Liver (tissue), 8 donors: ENCODE measurements at regions not wholly inside any gene's neighbourhood (a gene's known extent, or its start where the extent isn't known, plus 50 kb on each side); places are given as distances from the start of the nearest gene placed in this dataset.

ENCODE experiments used
- DNase-seq: peaks from one replicate; pipeline ENCODE4 v3.0.0-alpha.2; 2017; ENCODE audit warnings: low spot score
- H3K27ac ChIP-seq, 2 donors: one replicate each; pipeline ENCODE4 v1.7.0; 2013; ENCODE audit warnings: inconsistent platforms in 2 of 2, low read length in 2 of 2, control low read depth in 1 of 2, low read depth in 1 of 2, mild to moderate bottlenecking in 1 of 2
- H3K27me3 ChIP-seq, 4 donors: one replicate each; pipeline versions ENCODE4 v1.6.1 to v1.7.0; 2013; ENCODE audit warnings: low read length in 3 of 4, inconsistent platforms in 1 of 4, mild to moderate bottlenecking in 1 of 4, moderate library complexity in 1 of 4; ENCODE audit not compliant: control insufficient read depth in 4 of 4, insufficient read depth in 4 of 4
- H3K36me3 ChIP-seq, 4 donors: one replicate each; pipeline versions ENCODE4 v1.6.1 to v1.7.0; 2013; ENCODE audit warnings: low read length in 3 of 4, mild to moderate bottlenecking in 3 of 4, low read depth in 1 of 4, moderate library complexity in 1 of 4; ENCODE audit not compliant: control insufficient read depth in 4 of 4, insufficient read depth in 3 of 4
- H3K4me1 ChIP-seq, 4 donors: one replicate each; pipeline versions ENCODE4 v1.6.1 to v1.7.0; 2013; ENCODE audit warnings: low read length in 3 of 4, mild to moderate bottlenecking in 3 of 4, moderate library complexity in 1 of 4; ENCODE audit not compliant: control insufficient read depth in 4 of 4, insufficient read depth in 4 of 4
- H3K4me3 ChIP-seq, 3 donors: one replicate each; pipeline versions ENCODE4 v1.6.1 to v1.7.0; 2013; ENCODE audit warnings: low read length in 3 of 3, control low read depth in 1 of 3, low read depth in 1 of 3, mild to moderate bottlenecking in 1 of 3
- H3K9ac ChIP-seq, 2 donors: one replicate each; pipeline ENCODE4 v1.7.0; 2013; ENCODE audit warnings: low read length in 2 of 2, mild to moderate bottlenecking in 2 of 2, moderate library complexity in 2 of 2, control low read depth in 1 of 2, low read depth in 1 of 2
- H3K9me3 ChIP-seq, 4 donors: one replicate each; pipeline versions ENCODE4 v1.6.1 to v1.7.0; 2013; ENCODE audit warnings: low read length in 3 of 4; ENCODE audit not compliant: control insufficient read depth in 4 of 4
- ATF3 ChIP-seq: IDR thresholded peaks from 2 replicates; pipeline ENCODE4 v1.6.1; 2016; ENCODE audit warnings: antibody characterized with exemption
- FOXA2 ChIP-seq: IDR thresholded peaks from 2 replicates; pipeline ENCODE4 v1.6.1; 2016; ENCODE audit warnings: antibody characterized with exemption
- GABPA ChIP-seq, 2 donors: IDR thresholded peaks in 1 of 2; conservative IDR thresholded peaks in 1 of 2; 2 replicates each; pipeline ENCODE4 v1.6.1; 2016; ENCODE audit warnings: antibody characterized with exemption in 2 of 2, mild to moderate bottlenecking in 1 of 2, moderate library complexity in 1 of 2
- HNF4A ChIP-seq, 2 donors: conservative IDR thresholded peaks; 2 replicates each; pipeline ENCODE4 v1.6.1; 2016; ENCODE audit warnings: antibody characterized with exemption in 2 of 2, mild to moderate bottlenecking in 2 of 2
- HNF4G ChIP-seq: IDR thresholded peaks from 2 replicates; pipeline ENCODE4 v1.6.1; 2016; ENCODE audit warnings: antibody characterized with exemption
- JUND ChIP-seq, 2 donors: IDR thresholded peaks; 2 replicates each; pipeline ENCODE4 v1.6.1; 2016; ENCODE audit warnings: antibody characterized with exemption in 2 of 2
- MAX ChIP-seq: IDR thresholded peaks from 2 replicates; pipeline ENCODE4 v1.6.1; 2016; ENCODE audit warnings: antibody characterized with exemption
- NR2F2 ChIP-seq: IDR thresholded peaks from 2 replicates; pipeline ENCODE4 v1.6.1; 2016; ENCODE audit warnings: antibody characterized with exemption
- RAD21 ChIP-seq, 2 donors: IDR thresholded peaks; 2 replicates each; pipeline ENCODE4 v1.6.1; 2016; ENCODE audit warnings: antibody characterized with exemption in 2 of 2, mild to moderate bottlenecking in 2 of 2
- RXRA ChIP-seq, 2 donors: IDR thresholded peaks; 2 replicates each; pipeline ENCODE4 v1.6.1; 2017 to 2018; ENCODE audit warnings: antibody characterized with exemption in 2 of 2, mild to moderate bottlenecking in 1 of 2
- SP1 ChIP-seq: IDR thresholded peaks from 2 replicates; pipeline ENCODE4 v1.6.1; 2018; ENCODE audit warnings: antibody characterized with exemption, mild to moderate bottlenecking
- YY1 ChIP-seq: IDR thresholded peaks from 2 replicates; pipeline ENCODE4 v1.6.1; 2016; ENCODE audit warnings: antibody characterized with exemption, mild to moderate bottlenecking
- ZBTB33 ChIP-seq: IDR thresholded peaks from 2 replicates; pipeline ENCODE4 v1.6.1; 2016; ENCODE audit warnings: antibody characterized with exemption
- WGBS: extraction: QIAGEN DNeasy Blood & Tissue Kit; methylation state at CpG from one replicate; pipeline ENCODE4 v1.1.7; 2013; 5-methylcytosine and 5-hydroxymethylcytosine counted together
- TF ChIP-seq, protein P1 (sequence below): fragments of 150-350 bp; IDR thresholded peaks from 2 replicates; pipeline ENCODE4 v1.5.1; 2017; ENCODE audit warnings: improper control_type of control experiment, low read depth, low read length; ENCODE audit not compliant: missing input control
- donor health status: healthy.
- donor health status: healthy.
- donor health status: healthy.
- donor health status: healthy.
- donor health status: healthy.

DNA sequence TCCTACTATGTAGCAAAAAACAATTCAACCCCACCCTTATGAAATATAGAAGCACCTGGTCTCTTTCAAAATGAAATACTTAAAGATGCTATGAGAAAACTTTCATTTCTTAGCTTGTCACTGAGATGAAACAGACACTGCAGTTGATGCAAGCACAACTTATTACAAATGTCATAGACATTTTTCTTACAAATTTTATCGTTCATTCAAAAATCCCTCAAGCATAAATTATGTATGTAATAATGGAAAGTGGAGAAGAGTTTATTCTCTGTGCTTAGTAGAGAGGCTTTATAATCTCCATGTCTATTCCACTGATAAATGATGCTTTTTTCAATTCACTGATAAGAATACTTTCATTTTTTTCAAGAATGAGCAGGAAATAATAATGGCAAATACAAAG is 1943.9 kb upstream of the IGFBP7 start:
- no peak for DNase-seq
- TF ChIP-seq HNF4A (conservative IDR thresholded peaks at IDR 0.05): no peak
- no peak for TF ChIP-seq SP1
- no peak for TF ChIP-seq NR2F2
- TF ChIP-seq, protein P1, sequence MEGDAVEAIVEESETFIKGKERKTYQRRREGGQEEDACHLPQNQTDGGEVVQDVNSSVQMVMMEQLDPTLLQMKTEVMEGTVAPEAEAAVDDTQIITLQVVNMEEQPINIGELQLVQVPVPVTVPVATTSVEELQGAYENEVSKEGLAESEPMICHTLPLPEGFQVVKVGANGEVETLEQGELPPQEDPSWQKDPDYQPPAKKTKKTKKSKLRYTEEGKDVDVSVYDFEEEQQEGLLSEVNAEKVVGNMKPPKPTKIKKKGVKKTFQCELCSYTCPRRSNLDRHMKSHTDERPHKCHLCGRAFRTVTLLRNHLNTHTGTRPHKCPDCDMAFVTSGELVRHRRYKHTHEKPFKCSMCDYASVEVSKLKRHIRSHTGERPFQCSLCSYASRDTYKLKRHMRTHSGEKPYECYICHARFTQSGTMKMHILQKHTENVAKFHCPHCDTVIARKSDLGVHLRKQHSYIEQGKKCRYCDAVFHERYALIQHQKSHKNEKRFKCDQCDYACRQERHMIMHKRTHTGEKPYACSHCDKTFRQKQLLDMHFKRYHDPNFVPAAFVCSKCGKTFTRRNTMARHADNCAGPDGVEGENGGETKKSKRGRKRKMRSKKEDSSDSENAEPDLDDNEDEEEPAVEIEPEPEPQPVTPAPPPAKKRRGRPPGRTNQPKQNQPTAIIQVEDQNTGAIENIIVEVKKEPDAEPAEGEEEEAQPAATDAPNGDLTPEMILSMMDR: no peak
- no peak for TF ChIP-seq JUND (IDR thresholded peaks at IDR 0.05)
- TF ChIP-seq ZBTB33: no peak
- TF ChIP-seq GABPA (IDR thresholded peaks at IDR 0.05 in 1 of 2, conservative IDR thresholded peaks at IDR 0.05 in 1 of 2): no peak
- TF ChIP-seq HNF4G: no peak
- no peak for TF ChIP-seq MAX
- TF ChIP-seq YY1: no peak
- no peak for TF ChIP-seq RAD21 (IDR thresholded peaks at IDR 0.05)
- H3K4me1 ChIP-seq: no peaks in the 10 kb centered on the region
- no peak overlapping the region for H3K4me3 ChIP-seq
- no peaks in the 10 kb centered on the region for H3K9me3 ChIP-seq
- H3K36me3 ChIP-seq: no peaks in the 10 kb centered on the region
- H3K27ac ChIP-seq: no peak overlapping the region
- WGBS: 58% methylated on average over 1 of the region's 1 CpG
- no peak overlapping the region for H3K9ac ChIP-seq
- H3K27me3 ChIP-seq: no peaks in the 10 kb centered on the region

DNA sequence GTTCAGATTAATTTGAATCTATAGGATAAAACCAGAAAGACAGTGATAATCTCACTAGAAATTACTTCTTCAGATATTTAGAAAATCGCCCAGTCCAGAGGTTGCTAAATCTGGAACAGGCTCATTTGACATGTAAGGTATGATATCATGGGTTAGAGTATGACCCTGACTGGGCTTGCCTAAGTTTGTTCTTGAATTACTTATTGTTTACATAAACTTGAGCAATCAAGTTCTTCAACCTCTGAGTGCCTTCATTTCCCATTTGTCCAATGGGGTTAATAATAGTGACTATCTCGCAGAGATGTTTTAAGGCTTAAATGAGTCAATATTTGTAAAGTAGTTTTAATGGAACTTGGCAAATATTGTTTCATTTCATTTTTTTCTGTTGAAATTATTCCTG is 1947.6 kb upstream of the IGFBP7 start:
- Histone ChIP-seq H3K36me3 (no peaks in the 10 kb centered on the region), H3K9me3 (peaks cover 0 to 3% (median 0%) of the 10 kb centered on the region in 4 donors), H3K4me3 (no peak overlapping the region), H3K27me3 (peaks cover 0 to 4% (median 0%) of the 10 kb centered on the region in 4 donors), H3K4me1 (no peaks in the 10 kb centered on the region), H3K9ac (no peak overlapping the region), H3K27ac (no peak overlapping the region)
- TF ChIP-seq FOXA2: no peak
- TF ChIP-seq GABPA (IDR thresholded peaks at IDR 0.05 in 1 of 2, conservative IDR thresholded peaks at IDR 0.05 in 1 of 2): no peak
- TF ChIP-seq ATF3: no peak
- TF ChIP-seq HNF4A (conservative IDR thresholded peaks at IDR 0.05): no peak
- no peak for TF ChIP-seq RXRA (IDR thresholded peaks at IDR 0.05)
- no peak for TF ChIP-seq RAD21 (IDR thresholded peaks at IDR 0.05)
- TF ChIP-seq NR2F2: no peak
- TF ChIP-seq YY1: no peak
- TF ChIP-seq, protein P1: no peak
- 41% methylated on average over 2 of the region's 2 CpGs for WGBS
- DNase-seq: no peak
